GM18858 (cell line): ENCODE measurements at regions not wholly inside any gene's neighbourhood (a gene's known extent, or its start where the extent isn't known, plus 50 kb on each side); places are given as distances from the start of the nearest gene placed in this dataset.

Experiments
- ATAC-seq: cut with Tn5 transposase; IDR thresholded peaks from one replicate; pipeline ENCODE4 v1.9.1; 2021; ENCODE audit not compliant: unreplicated experiment

- no peak for ATAC-seq
These were observed 224.8 kb upstream of the KLF14 start for GRCh38 chr7:130958846-130959245.

GRCh38 chr7:130959743-130960207, 225.8 kb upstream of the KLF14 start:
- ATAC-seq, result no peak

- ATAC-seq, result no peak
These were observed 226.4 kb upstream of the KLF14 start for GRCh38 chr7:130960208-130960988.

- peak; percentile 73 for ATAC-seq
These were observed 227.2 kb upstream of the KLF14 start for GRCh38 chr7:130961128-130961601.

GRCh38 chr7:130962109-130962508, 228.1 kb upstream of the KLF14 start:
- ATAC-seq, result no peak

- ATAC-seq, result no peak
These were observed 229.3 kb upstream of the KLF14 start for GRCh38 chr7:130963339-130963738.

- no peak for ATAC-seq
These were observed 231.5 kb upstream of the KLF14 start for GRCh38 chr7:130965515-130965914.

- peak; percentile 46 for ATAC-seq
These were observed 232.4 kb upstream of the KLF14 start for GRCh38 chr7:130966246-130967009.

GRCh38 chr7:130970196-130970595, 236.2 kb upstream of the KLF14 start:
- no peak for ATAC-seq

GRCh38 chr7:130970696-130971095, 236.7 kb upstream of the KLF14 start:
- no peak for ATAC-seq

- ATAC-seq, result no peak
These were observed 237.3 kb upstream of the KLF14 start for GRCh38 chr7:130971297-130971696.

- no peak for ATAC-seq
These were observed 238.2 kb upstream of the KLF14 start for GRCh38 chr7:130972201-130972600.

- ATAC-seq, result no peak
These were observed 239.6 kb upstream of the KLF14 start for GRCh38 chr7:130973637-130974036.

- no peak for ATAC-seq
These were observed 240.2 kb upstream of the KLF14 start for GRCh38 chr7:130974169-130974568.

- ATAC-seq, result no peak
These were observed 240.8 kb upstream of the KLF14 start for GRCh38 chr7:130974794-130975193.

- no peak for ATAC-seq
These were observed 241.7 kb upstream of the KLF14 start for GRCh38 chr7:130975731-130976130.

- no peak for ATAC-seq
These were observed 248.2 kb upstream of the KLF14 start for GRCh38 chr7:130982160-130982638.

- ATAC-seq, result no peak
These were observed 248.6 kb upstream of the KLF14 start for GRCh38 chr7:130982651-130983050.

GRCh38 chr7:130985361-130985760, 251.4 kb upstream of the KLF14 start:
- ATAC-seq, result no peak

GRCh38 chr7:130986261-130986690, 252.3 kb upstream of the KLF14 start:
- ATAC-seq, result no peak

GRCh38 chr7:130987092-130987491, 253.1 kb upstream of the KLF14 start:
- no peak for ATAC-seq

GRCh38 chr7:130988443-130988842, 254.4 kb upstream of the KLF14 start:
- no peak for ATAC-seq
